H1 (cell line): ENCODE measurements at regions not wholly inside any gene's neighbourhood (a gene's known extent, or its start where the extent isn't known, plus 50 kb on each side); places are given as distances from the start of the nearest gene placed in this dataset.
A peak's percentile ranks its signal among the peaks of the same experiment; 100 is the strongest.

Source experiments
- CTCF ChIA-PET: fragments of 300-600 bp; sonication (Branson Sonifier 250); formaldehyde crosslinking; loops from one replicate; lab custom pipeline; 2021; ENCODE audit not compliant: partially characterized antibody; lab: Charles Lee
- POLR2A ChIA-PET: fragments of 300-600 bp; sonication (Branson Sonifier 250); formaldehyde crosslinking; loops from one replicate; lab custom pipeline; 2021; ENCODE audit warnings: inconsistent platforms; ENCODE audit not compliant: partially characterized antibody; lab: Charles Lee
- DNase-seq, 2 experiments: peaks; one replicate each; pipeline versions ENCODE4 v3.0.0 to v3.0.0-alpha.2; 2010 to 2022; ENCODE audit warnings: low spot score in 2 of 2, low read depth in 1 of 2, mixed read lengths in 1 of 2
- FAIRE-seq: peaks from 2 replicates; lab custom pipeline; 2011; peaks lifted over from hg19 to GRCh38; lab: Jason Lieb, UNC
- H2AFZ ChIP-seq: 2 replicates; pipeline ENCODE4 v1.8.1; 2012; ENCODE audit warnings: low read length, inconsistent platforms
- H2AK5ac ChIP-seq: 2 replicates; pipeline ENCODE4 v1.6.1; 2013; ENCODE audit warnings: low read depth, low read length
- H2BK120ac ChIP-seq: replicated peaks from 2 replicates; pipeline ENCODE3; 2013; ENCODE audit warnings: low read depth, low read length, inconsistent platforms
- H2BK12ac ChIP-seq: 2 replicates; pipeline ENCODE4 v1.6.1; 2013; ENCODE audit warnings: low read depth, low read length
- H2BK15ac ChIP-seq: 2 replicates; pipeline ENCODE4 v1.6.1; 2013; ENCODE audit warnings: low read length
- H2BK20ac ChIP-seq: 2 replicates; pipeline ENCODE4 v1.6.1; 2013; ENCODE audit warnings: low read length
- H2BK5ac ChIP-seq: 2 replicates; pipeline ENCODE4 v1.6.1; 2013; ENCODE audit warnings: low read depth, low read length
- H3K14ac ChIP-seq: 2 replicates; pipeline ENCODE4 v1.6.1; 2013; ENCODE audit warnings: inconsistent platforms; ENCODE audit not compliant: insufficient read length
- H3K18ac ChIP-seq: 2 replicates; pipeline ENCODE4 v1.6.1; 2013; ENCODE audit warnings: low read length; ENCODE audit errors: extremely low read depth
- H3K23ac ChIP-seq: 2 replicates; pipeline ENCODE4 v1.6.1; 2013; ENCODE audit warnings: inconsistent platforms; ENCODE audit not compliant: insufficient read length
- H3K23me2 ChIP-seq: 2 replicates; pipeline ENCODE4 v1.6.1; 2013; ENCODE audit warnings: low read depth, low read length
- H3K27ac ChIP-seq: 2 replicates; pipeline ENCODE4 v1.6.1; 2011; ENCODE audit warnings: low read depth, low read length, inconsistent platforms
- H3K27me3 ChIP-seq, 4 experiments: replicated peaks in 1 of 4; 1 replicate in 1 of 4; 2 replicates in 3 of 4; pipeline versions ENCODE4 v1.6.1 to v1.8.1; 2011 to 2013; ENCODE audit warnings: low read length in 3 of 4, mild to moderate bottlenecking in 3 of 4, inconsistent platforms in 2 of 4, mixed read lengths in 2 of 4, moderate library complexity in 1 of 4; ENCODE audit not compliant: control insufficient read depth in 3 of 4, insufficient read depth in 3 of 4; ENCODE audit errors: extremely low read depth in 1 of 4
- H3K36me3 ChIP-seq, 4 experiments: 2 replicates each; pipeline versions ENCODE4 v1.6.1 to v1.8.1; 2011 to 2013; ENCODE audit warnings: mild to moderate bottlenecking in 4 of 4, low read length in 3 of 4, moderate library complexity in 2 of 4, control low read depth in 1 of 4, inconsistent platforms in 1 of 4; ENCODE audit not compliant: insufficient read depth in 4 of 4, control insufficient read depth in 2 of 4
- H3K4ac ChIP-seq: replicated peaks from 2 replicates; pipeline ENCODE3; 2013; ENCODE audit warnings: low read length, low read depth, mixed read lengths, inconsistent platforms; ENCODE audit not compliant: insufficient read length
- H3K4me1 ChIP-seq, 4 experiments: replicated peaks in 1 of 4; 1 replicate in 1 of 4; 2 replicates in 3 of 4; pipeline versions ENCODE4 v1.6.1 to v1.8.1; 2011 to 2013; ENCODE audit warnings: low read length in 3 of 4, inconsistent platforms in 2 of 4, mixed read lengths in 1 of 4; ENCODE audit not compliant: insufficient read depth in 4 of 4, control insufficient read depth in 3 of 4
- H3K4me2 ChIP-seq, 2 experiments: 2 replicates each; pipeline versions ENCODE4 v1.6.1 to v1.8.1; 2011 to 2013; ENCODE audit warnings: low read depth in 2 of 2, low read length in 2 of 2, control low read depth in 1 of 2, inconsistent platforms in 1 of 2, mild to moderate bottlenecking in 1 of 2; ENCODE audit not compliant: insufficient read depth in 1 of 2
- H3K4me3 ChIP-seq, 4 experiments: fragments of 200-600, 300-600 bp in 1 of 4; sonication (generic), shearing (Covaris generic), sonication (Bioruptor Twin) in 1 of 4; 2 replicates each; pipeline versions ENCODE4 v1.5.1 to v1.8.1; 2011 to 2016; ENCODE audit warnings: low read length in 4 of 4, low read depth in 3 of 4, control low read depth in 2 of 4, inconsistent platforms in 2 of 4, mild to moderate bottlenecking in 2 of 4, mixed read lengths in 1 of 4, moderate library complexity in 1 of 4; ENCODE audit not compliant: insufficient read depth in 2 of 4; ENCODE audit errors: extremely low read depth in 1 of 4
- H3K56ac ChIP-seq: replicated peaks from 2 replicates; pipeline ENCODE3; 2013; ENCODE audit warnings: low read depth, mild to moderate bottlenecking, mixed read lengths, low read length, inconsistent platforms; ENCODE audit not compliant: insufficient read length
- H3K79me1 ChIP-seq: 2 replicates; pipeline ENCODE4 v1.6.1; 2013; ENCODE audit warnings: low read depth, low read length, control low read depth
- H3K79me2 ChIP-seq, 2 experiments: 2 replicates each; pipeline versions ENCODE4 v1.6.1 to v1.8.1; 2012 to 2013; ENCODE audit warnings: low read length in 2 of 2, mild to moderate bottlenecking in 2 of 2, inconsistent platforms in 1 of 2; ENCODE audit not compliant: insufficient read depth in 2 of 2, control insufficient read depth in 1 of 2
- H3K9ac ChIP-seq, 4 experiments: replicated peaks in 1 of 4; 1 replicate in 1 of 4; 2 replicates in 3 of 4; pipeline versions ENCODE4 v1.6.1 to v1.8.1; 2011 to 2013; ENCODE audit warnings: low read depth in 3 of 4, low read length in 3 of 4, control low read depth in 2 of 4, mild to moderate bottlenecking in 2 of 4, moderate library complexity in 2 of 4, inconsistent platforms in 1 of 4; ENCODE audit errors: extremely low read depth in 1 of 4
- H3K9me3 ChIP-seq, 2 experiments: 2 replicates each; pipeline versions ENCODE4 v1.6.1 to v1.8.1; 2012 to 2013; ENCODE audit warnings: mild to moderate bottlenecking in 2 of 2, moderate library complexity in 2 of 2, control low read depth in 1 of 2, inconsistent platforms in 1 of 2, low read depth in 1 of 2, low read length in 1 of 2, mixed read lengths in 1 of 2; ENCODE audit not compliant: insufficient read depth in 2 of 2
- H4K20me1 ChIP-seq, 2 experiments: replicated peaks in 1 of 2; 2 replicates each; pipeline versions ENCODE3 to v1.8.1; 2011 to 2013; ENCODE audit warnings: inconsistent platforms in 2 of 2, low read length in 2 of 2, mild to moderate bottlenecking in 1 of 2; ENCODE audit not compliant: insufficient read depth in 2 of 2, control insufficient read depth in 1 of 2
- H4K5ac ChIP-seq: 2 replicates; pipeline ENCODE4 v1.6.1; 2013; ENCODE audit warnings: low read length, low read depth, mixed read lengths, inconsistent platforms; ENCODE audit not compliant: insufficient read length
- H4K8ac ChIP-seq: 2 replicates; pipeline ENCODE4 v1.8.0; 2013; ENCODE audit warnings: mild to moderate bottlenecking, moderate library complexity, low read length, inconsistent platforms; ENCODE audit not compliant: insufficient read depth; ENCODE audit errors: extremely low read depth
- H4K91ac ChIP-seq: replicated peaks from 2 replicates; pipeline ENCODE3; 2013; ENCODE audit warnings: low read length, mixed read lengths, inconsistent platforms; ENCODE audit not compliant: insufficient read length
- SAP30 ChIP-seq: fragments of 300-600 bp; sonication (generic); IDR thresholded peaks from 2 replicates; pipeline ENCODE4 v1.7.1; 2012; ENCODE audit warnings: low read length, moderate library complexity, mild to moderate bottlenecking, inconsistent platforms; ENCODE audit not compliant: insufficient read depth, insufficient replicate concordance
- WGBS, 2 experiments: shearing (Covaris generic) in 1 of 2; methylation state at CpG; one replicate each; pipeline versions ENCODE4 v1.1.6 to v1.1.7; 2013 to 2015; ENCODE audit warnings: low lambda C conversion rate in 2 of 2, mixed read lengths in 2 of 2, inconsistent platforms in 1 of 2, low coverage in 1 of 2, missing lambda C conversion rate in 1 of 2; ENCODE audit not compliant: insufficient replicate concordance in 2 of 2, insufficient coverage in 1 of 2, insufficient read length in 1 of 2; ENCODE audit errors: extremely low coverage in 1 of 2, missing lambda C conversion rate in 1 of 2; 5-methylcytosine and 5-hydroxymethylcytosine counted together

DNA sequence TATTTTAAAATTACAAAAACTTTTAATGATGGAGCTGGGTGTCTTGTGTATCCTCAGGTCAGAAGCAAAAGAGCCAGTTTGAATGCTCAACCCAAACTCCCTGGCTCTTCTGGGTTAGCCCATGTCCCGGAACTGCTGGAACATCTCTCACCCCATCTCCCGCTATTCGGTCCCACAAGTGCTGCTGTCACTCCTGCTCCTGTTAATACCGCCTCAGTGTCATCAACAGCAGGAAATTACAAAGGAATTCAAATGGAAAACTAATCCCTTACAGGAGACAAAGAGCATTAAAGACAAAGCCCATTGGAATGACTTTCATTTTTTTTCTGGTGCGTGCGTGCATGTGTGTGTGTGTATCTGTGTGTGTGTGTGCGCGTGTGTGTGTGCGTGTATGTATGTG, 112.0 kb upstream of the C7orf33 start:
- H4K8ac ChIP-seq: no peak overlapping the region
- H3K23ac ChIP-seq: no peak overlapping the region
- H2BK15ac ChIP-seq: no peak overlapping the region
- no peaks in the 10 kb centered on the region for H3K9me3 ChIP-seq
- DNase-seq (no peak), FAIRE-seq (peak; percentile 19)
- peaks cover 0 to 8% (median under 1%) of the 10 kb centered on the region in 4 experiments; a peak in 3 of 7 replicates for H3K4me1 ChIP-seq
- H3K56ac ChIP-seq: no peak overlapping the region
- no peak overlapping the region for H4K91ac ChIP-seq
- no peak overlapping the region for H2AK5ac ChIP-seq
- no peaks in the 10 kb centered on the region for H3K79me1 ChIP-seq
- H2BK5ac ChIP-seq: no peak overlapping the region
- H4K5ac ChIP-seq: no peak overlapping the region
- CTCF ChIA-PET: interaction anchor here (1.0 to 1.5 kb wide), 2 partner anchors 13 to 24 kb away, joined by 3 to 4 read pairs; no protein-coding TSS in a partner anchor
- no peak overlapping the region for H3K4me3 ChIP-seq
- no peaks in the 10 kb centered on the region for H3K79me2 ChIP-seq
- POLR2A ChIA-PET: no interaction called here
- 69% methylated on average over 9 of the region's 9 CpGs; no CpG with 5 or more reads in 1 of the 2 experiments for WGBS, 2 experiments
- no peaks in the 10 kb centered on the region for H3K36me3 ChIP-seq
- no peaks in the 10 kb centered on the region for H3K27me3 ChIP-seq
- H2BK12ac ChIP-seq: no peak overlapping the region
- H4K20me1 ChIP-seq: no peaks in the 10 kb centered on the region
- no peak overlapping the region for H2BK20ac ChIP-seq
- H3K9ac ChIP-seq: no peak overlapping the region
- no peaks in the 10 kb centered on the region; the same call in 1 of the 2 replicates for H3K23me2 ChIP-seq
- TF ChIP-seq SAP30: no peak
- H3K18ac ChIP-seq: no peak overlapping the region
- no peak overlapping the region for H3K4ac ChIP-seq
- peak overlapping the region in 1 of 2 experiments; percentile 24; a peak in 1 of 4 replicates for H3K4me2 ChIP-seq
- H2BK120ac ChIP-seq: no peak overlapping the region
- H3K27ac ChIP-seq: no peak overlapping the region
- H3K14ac ChIP-seq: no peak overlapping the region
- no peak overlapping the region for H2AFZ ChIP-seq
